ENCODE measurements at regions not wholly inside any gene's neighbourhood (a gene's known extent, or its start where the extent isn't known, plus 50 kb on each side); places are given as distances from the start of the nearest gene placed in this dataset.
A peak's percentile ranks its signal among the peaks of the same experiment; 100 is the strongest.

DNA sequence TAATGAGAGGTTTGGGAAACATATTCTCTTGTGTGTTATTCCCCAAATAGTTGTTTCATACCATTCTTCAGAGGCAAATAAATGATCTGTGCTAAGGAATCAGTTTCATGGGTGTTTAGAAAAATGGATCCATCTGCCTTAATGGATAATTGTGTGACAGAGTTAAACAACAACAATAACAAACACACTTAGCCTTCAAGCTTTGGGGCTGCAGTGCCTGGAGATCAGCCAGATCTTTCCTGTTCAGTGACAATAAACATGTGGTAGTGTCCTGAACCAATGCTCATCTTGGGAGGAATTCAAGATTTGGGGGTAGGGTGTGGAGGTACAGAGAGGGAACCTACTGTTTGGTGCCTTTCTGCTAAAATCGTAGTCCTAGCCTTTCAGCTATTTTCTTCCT lies 93.7 kb upstream of the PRICKLE1 start:
- Histone ChIP-seq H3K4me1 (ENCODE audit: control insufficient read depth, extremely low read depth, insufficient read depth, low read length) (no peaks in the 10 kb centered on the region), H3K4me2 (ENCODE audit: extremely low read depth, insufficient read depth, low read length) (no peak overlapping the region), H4K20me1 (ENCODE audit: control insufficient read depth, extremely low read depth, insufficient read depth, low read length) (no peaks in the 10 kb centered on the region), H3K27ac (ENCODE audit: insufficient read depth, low read length) (no peak overlapping the region), H3K9ac (ENCODE audit: insufficient read depth, low read length) (no peak overlapping the region), H3K9me3 (ENCODE audit: control insufficient read depth, insufficient read depth, low read depth, low read length) (no peaks in the 10 kb centered on the region), H3K4me3 (replicated peaks in 1 of 4; ENCODE audit: control extremely low read depth in 1 of 4, insufficient read depth in 1 of 4, low read depth in 3 of 4, low read length in 4 of 4) (no peak overlapping the region), H3K79me2 (ENCODE audit: control insufficient read depth, insufficient read depth, low read length) (no peaks in the 10 kb centered on the region), H3K36me3 (ENCODE audit: control insufficient read depth, insufficient read depth, low read length) (no peaks in the 10 kb centered on the region), H3K27me3 (ENCODE audit: control insufficient read depth, insufficient read depth, low read length) (no peaks in the 10 kb centered on the region), H2AFZ (ENCODE audit: low read length) (no peak overlapping the region)
- no peak for DNase-seq (ENCODE audit: low read depth in 2 of 2)
- no peak for TF ChIP-seq EZH2 (IDR thresholded peaks at IDR 0.05; ENCODE audit: low read length, missing control alignments)
- no peak for TF ChIP-seq CTCF (conservative IDR thresholded peaks at IDR 0.05 in 1 of 2, IDR thresholded peaks at IDR 0.05 in 1 of 2; ENCODE audit: low read depth in 1 of 2, low read length in 2 of 2)

DNA sequence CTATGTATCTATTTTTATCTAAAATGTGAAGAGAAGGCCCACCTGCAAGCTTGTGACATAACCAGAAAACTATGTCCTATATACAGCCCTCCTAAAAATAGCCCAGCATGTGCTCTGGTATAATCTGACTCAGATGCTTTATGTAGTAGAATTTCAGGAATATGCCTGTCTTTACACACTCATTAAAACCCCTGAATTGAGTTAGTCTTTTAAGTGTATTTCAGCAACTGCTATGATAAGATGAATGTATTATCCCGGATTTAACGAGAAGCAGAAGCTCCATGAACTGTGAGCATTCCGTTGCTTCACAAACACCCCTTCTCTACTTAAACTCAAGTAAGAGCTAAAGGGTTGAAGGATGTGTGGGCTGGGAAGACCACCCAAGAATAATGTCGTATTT lies 89.9 kb upstream of the PRICKLE1 start:
- Histone ChIP-seq H3K27ac (ENCODE audit: insufficient read depth, low read length) (no peak overlapping the region), H4K20me1 (ENCODE audit: control insufficient read depth, extremely low read depth, insufficient read depth, low read length) (no peaks in the 10 kb centered on the region), H3K27me3 (ENCODE audit: control insufficient read depth, insufficient read depth, low read length) (no peaks in the 10 kb centered on the region), H3K4me2 (ENCODE audit: extremely low read depth, insufficient read depth, low read length) (no peak overlapping the region), H3K79me2 (ENCODE audit: control insufficient read depth, insufficient read depth, low read length) (no peaks in the 10 kb centered on the region), H3K9me3 (ENCODE audit: control insufficient read depth, insufficient read depth, low read depth, low read length) (no peaks in the 10 kb centered on the region), H3K4me1 (ENCODE audit: control insufficient read depth, extremely low read depth, insufficient read depth, low read length) (no peaks in the 10 kb centered on the region), H3K4me3 (replicated peaks in 1 of 4; ENCODE audit: control extremely low read depth in 1 of 4, insufficient read depth in 1 of 4, low read depth in 3 of 4, low read length in 4 of 4) (no peak overlapping the region), H2AFZ (ENCODE audit: low read length) (no peak overlapping the region), H3K9ac (ENCODE audit: insufficient read depth, low read length) (no peak overlapping the region), H3K36me3 (ENCODE audit: control insufficient read depth, insufficient read depth, low read length) (no peaks in the 10 kb centered on the region)
- TF ChIP-seq CTCF (conservative IDR thresholded peaks at IDR 0.05 in 1 of 2, IDR thresholded peaks at IDR 0.05 in 1 of 2; ENCODE audit: low read depth in 1 of 2, low read length in 2 of 2) (no peak), EZH2 (IDR thresholded peaks at IDR 0.05; ENCODE audit: low read length, missing control alignments) (no peak)
- peak; percentile 29 to 77 for DNase-seq (ENCODE audit: low read depth in 2 of 2)

DNA sequence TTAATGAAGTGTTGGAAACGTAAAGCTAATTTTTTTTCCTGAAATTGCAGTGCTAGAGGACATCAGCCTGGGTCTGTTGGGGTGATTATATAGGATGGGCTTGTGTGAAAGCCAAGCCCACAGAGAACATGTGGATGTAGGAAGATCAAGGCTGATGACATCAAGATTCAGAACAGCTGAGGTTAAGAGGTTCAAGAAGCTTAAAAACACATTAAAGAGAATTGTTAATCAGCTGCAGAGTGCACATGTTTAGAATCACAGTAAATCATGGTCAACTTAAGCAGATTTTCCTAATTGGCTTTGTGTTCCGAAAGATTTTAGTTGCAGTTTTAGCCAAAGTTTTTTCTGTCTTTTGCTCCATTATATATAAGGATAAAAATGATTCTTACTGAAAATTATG lies 87.9 kb upstream of the PRICKLE1 start:
- Histone ChIP-seq H3K36me3 (ENCODE audit: control insufficient read depth, insufficient read depth, low read length) (no peaks in the 10 kb centered on the region), H3K4me1 (ENCODE audit: control insufficient read depth, extremely low read depth, insufficient read depth, low read length) (no peaks in the 10 kb centered on the region), H3K4me3 (replicated peaks in 1 of 4; ENCODE audit: control extremely low read depth in 1 of 4, insufficient read depth in 1 of 4, low read depth in 3 of 4, low read length in 4 of 4) (no peak overlapping the region), H3K79me2 (ENCODE audit: control insufficient read depth, insufficient read depth, low read length) (no peaks in the 10 kb centered on the region), H3K27me3 (ENCODE audit: control insufficient read depth, insufficient read depth, low read length) (no peaks in the 10 kb centered on the region), H2AFZ (ENCODE audit: low read length) (no peak overlapping the region), H4K20me1 (ENCODE audit: control insufficient read depth, extremely low read depth, insufficient read depth, low read length) (no peaks in the 10 kb centered on the region), H3K9ac (ENCODE audit: insufficient read depth, low read length) (no peak overlapping the region), H3K4me2 (ENCODE audit: extremely low read depth, insufficient read depth, low read length) (no peak overlapping the region), H3K27ac (ENCODE audit: insufficient read depth, low read length) (no peak overlapping the region), H3K9me3 (ENCODE audit: control insufficient read depth, insufficient read depth, low read depth, low read length) (no peaks in the 10 kb centered on the region)
- no peak for DNase-seq (ENCODE audit: low read depth in 2 of 2)
- TF ChIP-seq CTCF (conservative IDR thresholded peaks at IDR 0.05 in 1 of 2, IDR thresholded peaks at IDR 0.05 in 1 of 2; ENCODE audit: low read depth in 1 of 2, low read length in 2 of 2) (no peak), EZH2 (IDR thresholded peaks at IDR 0.05; ENCODE audit: low read length, missing control alignments) (no peak)

Data from fibroblast of lung (primary cell).